Iris pigment epithelial cell (primary cell): ENCODE measurements at regions not wholly inside any gene's neighbourhood (a gene's known extent, or its start where the extent isn't known, plus 50 kb on each side); places are given as distances from the start of the nearest gene placed in this dataset.

Source experiments
- DNase-seq: peaks from one replicate; pipeline ENCODE4 v3.0.0-alpha.2; 2011; ENCODE audit warnings: low read depth

DNA sequence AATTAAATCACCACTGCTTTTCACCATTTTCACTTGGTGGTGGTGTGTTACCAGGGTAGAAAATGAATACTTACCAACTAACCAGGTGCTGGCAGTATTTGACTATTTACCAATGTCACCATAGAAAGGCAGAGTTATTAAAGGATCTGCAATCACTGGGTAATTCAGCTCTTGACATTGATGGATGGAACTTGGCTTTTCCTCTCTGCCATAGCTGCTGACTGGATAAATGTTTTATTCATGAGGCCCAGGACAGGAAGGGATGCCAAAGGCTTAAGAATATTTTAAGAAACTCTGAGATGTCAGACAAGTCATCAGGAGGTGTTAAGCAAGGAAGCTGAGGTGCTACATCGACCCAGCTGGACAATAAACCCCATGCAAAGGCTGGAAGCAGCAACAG, 495.5 kb upstream of the CFAP20DC start:
- no peak for DNase-seq

DNA sequence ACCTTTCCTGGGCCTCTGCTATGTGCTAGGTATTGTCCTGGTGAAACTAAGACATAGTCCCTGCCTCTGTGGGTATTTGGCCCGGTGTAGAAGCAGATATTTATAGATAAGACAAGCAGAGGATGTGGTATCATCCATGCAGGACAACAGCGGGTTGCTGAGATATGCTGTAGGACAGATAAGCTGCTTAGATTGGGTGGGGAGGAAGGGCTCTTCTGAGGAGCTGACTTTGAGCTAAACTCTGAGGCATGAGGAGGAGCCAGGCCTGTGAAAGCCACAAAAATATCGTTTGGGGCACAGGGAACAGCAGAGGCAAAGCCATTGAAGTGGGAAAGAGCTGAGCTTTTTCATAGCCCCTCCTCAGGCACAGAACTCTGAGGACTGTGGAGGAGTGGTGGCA, 492.5 kb upstream of the CFAP20DC start:
- no peak for DNase-seq

DNA sequence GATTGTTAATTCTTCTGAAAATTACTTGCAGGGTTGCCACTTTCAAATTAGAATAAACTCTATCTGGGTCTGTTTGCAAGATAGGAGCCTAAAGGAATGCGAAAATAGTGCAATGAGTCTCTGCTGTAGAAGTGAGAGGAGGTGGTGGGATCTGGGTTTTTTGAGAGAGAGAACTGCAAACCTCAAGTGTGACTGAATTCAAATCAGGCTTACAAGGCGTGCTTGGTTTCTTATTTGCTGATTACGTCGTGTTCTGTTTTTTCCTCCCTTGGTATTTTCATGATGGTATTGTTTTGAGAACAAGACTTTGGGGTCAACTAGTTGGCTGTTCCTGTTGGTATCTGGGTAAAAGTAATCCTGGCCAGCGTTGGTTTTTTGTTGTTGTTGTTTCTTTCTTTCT, 490.9 kb upstream of the CFAP20DC start:
- DNase-seq, result no peak

DNA sequence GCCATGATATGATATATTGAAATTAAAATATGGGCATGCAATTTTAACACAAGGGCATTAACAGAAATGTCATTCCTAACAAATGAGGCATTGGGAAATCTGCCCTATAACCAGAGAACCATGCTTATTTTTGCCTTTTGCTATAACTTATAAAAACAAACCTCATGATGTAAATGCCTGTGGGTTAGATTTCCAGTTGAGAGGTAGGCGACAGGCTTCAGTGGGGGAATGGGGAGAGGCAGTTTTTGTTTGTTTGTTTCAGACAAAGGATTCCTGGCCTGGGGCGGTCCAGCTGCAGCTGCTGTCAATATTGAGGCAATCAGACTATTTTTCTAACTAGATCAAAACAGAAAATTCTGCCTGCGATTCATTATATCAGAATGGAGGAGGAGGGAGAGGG, 490.4 kb upstream of the CFAP20DC start:
- DNase-seq, result peak; percentile 69

DNA sequence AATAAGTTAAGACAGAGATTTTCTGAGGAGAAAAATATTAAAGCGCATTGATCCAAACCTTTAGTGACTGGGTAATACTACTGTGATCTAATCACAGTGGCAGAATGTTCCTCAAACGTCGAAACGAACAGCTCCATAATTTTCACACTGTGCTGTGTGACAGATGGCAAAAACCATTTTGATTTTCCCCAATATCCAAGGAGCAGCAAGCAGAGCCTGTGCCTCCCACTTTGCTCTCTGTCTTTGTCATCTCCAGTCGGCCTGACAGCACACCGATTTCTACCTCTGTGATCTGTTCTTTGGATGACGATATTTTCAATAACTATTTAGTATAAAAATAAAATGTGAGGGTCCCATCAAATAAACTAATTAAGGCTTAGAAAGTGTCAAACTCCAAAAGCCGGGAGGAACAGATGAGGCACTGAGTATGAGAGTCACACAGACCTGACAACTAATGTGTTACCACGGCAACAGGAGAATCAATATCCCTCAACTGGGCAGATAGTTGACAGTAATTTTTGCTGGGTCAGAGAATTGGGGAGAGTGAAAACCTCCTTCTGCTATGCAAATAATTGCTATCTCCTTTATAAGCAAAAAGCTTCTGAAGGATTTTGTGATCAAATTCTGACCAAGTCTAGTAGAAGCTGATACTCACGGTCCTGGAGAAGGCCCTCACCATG, 489.1 kb upstream of the CFAP20DC start:
- no peak for DNase-seq

DNA sequence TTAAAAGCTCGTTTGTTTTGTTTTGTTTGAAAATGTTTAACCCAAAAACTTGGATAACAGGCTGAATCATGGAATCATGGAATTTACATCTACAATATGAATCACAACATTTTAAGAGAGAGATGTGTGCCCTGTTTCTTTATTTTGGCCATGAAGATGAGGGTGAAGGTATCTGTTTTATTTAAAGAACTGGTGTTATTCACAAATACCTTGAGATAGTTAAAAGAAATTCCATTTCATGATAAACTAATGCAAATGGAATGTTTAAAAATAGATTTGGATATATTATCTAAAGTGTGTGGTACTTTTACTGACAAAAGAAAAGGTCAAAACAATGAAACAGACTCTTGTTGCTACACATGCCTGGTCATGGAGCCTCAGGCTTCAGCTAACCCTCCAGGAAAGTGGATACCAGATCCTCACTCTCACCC, 486.0 kb upstream of the CFAP20DC start:
- peak; percentile 32 for DNase-seq

DNA sequence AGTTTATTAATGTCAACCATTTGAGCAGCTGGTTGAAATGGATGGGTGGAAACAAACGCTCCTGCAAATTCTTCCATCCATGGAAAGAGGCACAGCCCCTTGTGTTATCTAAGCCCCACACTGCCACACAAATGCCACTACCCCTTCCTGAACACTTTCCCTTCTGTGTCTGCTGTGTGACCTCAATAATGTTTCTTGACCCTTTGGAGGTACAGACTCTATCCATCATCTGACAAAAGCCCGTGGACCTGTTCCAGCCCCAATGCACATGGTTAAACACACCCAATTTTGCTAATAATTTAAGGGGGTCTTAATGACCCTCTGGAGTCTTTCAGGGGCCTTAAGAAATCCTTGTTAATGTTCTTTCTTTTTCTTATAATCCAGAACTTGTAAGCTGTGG, 482.2 kb upstream of the CFAP20DC start:
- DNase-seq, result no peak

DNA sequence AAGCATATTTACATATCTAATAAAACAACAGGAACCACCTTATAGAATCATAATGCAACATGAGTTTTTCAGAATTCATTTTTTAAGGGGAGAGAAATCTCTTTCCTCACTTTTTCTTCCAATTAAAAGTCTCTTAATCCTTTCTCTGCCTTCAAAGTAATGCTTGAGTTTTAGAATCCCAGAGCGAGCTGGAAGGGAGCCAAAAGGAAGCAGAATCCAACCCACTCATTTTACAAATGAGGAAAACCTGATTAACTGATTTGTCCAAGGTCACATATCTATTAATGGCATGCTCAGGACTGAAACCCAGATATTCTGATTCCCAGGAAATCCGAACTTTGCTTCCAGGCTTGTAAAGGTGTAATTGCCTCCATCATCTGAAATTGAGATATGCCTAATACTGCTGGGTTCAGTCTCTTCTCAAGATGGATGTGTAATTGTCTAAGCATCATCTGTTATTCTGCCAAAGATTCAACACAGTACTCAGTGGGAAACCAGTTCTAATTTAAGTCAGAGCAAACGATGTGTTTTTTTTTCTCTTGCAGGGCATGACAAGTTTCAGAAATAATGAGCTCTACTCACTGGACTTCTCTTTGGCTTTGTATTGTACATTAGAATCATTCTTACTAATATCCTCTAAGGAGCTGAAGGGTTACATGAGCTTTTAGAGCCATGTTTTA, 481.4 kb upstream of the CFAP20DC start:
- DNase-seq, result no peak

DNA sequence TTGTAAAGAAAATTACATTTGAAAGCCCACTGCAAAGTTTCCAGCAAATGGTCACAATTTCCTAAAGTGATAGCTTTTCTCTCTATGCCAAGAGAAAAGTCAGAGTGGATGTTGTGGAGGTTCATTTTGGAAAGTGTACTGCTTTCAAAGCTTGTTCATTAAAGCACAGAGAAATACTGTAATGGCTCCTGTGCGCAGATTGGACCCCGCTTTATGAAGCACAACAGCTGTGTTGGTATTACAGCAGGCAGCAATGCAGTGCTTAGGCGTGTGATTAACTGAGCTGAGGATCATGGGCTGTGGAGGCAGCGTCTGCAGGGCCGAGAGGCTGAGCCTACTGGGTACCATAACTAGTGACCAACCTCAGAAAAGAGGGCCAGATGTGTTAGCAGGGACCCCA, 478.4 kb upstream of the CFAP20DC start:
- no peak for DNase-seq

DNA sequence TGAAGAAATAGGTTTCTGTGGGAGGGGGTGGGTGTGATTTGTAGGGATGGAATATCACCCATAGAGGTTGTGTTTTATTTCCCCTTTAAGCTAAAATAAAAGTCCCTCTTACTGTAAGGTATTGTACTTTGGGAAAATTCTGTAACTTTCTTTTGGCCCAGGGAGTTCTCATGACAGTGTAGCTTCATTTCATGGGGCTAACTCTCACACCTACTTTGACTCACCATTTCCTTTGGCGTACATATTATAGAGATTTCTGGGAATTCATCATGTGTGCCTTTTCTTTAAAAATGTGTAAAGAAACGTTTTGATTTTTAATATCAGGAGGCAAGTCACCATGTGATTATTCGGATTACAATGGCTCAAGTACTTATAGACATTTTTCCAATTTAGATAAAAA, 477.7 kb upstream of the CFAP20DC start:
- DNase-seq, result no peak

DNA sequence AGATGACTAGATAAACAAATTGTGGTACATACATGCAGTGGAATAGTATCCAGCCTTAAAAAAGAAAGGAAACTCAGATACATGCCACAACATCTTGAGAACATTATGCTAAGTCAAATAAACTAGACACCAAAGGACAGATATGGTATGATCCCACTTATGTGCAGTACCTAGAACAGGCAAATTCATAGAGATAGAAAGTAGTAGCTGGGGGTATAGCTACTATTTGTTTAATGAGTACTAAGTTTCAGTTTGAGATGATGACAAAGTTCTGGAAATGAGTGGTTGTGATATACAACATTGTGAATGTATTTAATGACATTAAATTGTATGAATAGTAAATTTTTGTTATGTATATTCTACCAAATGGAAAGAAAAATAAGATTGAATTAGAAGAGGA, 477.2 kb upstream of the CFAP20DC start:
- no peak for DNase-seq

DNA sequence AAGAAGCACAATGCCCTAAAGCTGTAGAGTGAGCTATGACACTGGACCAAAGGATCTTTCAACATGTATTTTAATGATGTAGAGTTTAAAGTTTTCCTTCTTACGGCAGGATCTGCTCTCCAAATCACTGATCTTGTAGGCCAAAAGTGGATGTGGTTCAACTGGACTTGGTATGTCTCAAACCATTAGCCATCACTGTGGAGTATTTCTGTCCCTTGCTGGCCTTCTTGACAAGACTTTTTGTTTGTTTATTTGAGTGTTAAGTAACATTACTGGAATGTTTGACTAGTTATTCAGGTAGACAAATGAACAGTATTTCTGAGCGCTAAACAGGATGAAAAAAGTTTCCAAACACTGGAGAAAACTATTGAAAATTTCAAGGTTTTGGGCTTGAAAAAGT, 472.7 kb upstream of the CFAP20DC start:
- DNase-seq, result no peak

DNA sequence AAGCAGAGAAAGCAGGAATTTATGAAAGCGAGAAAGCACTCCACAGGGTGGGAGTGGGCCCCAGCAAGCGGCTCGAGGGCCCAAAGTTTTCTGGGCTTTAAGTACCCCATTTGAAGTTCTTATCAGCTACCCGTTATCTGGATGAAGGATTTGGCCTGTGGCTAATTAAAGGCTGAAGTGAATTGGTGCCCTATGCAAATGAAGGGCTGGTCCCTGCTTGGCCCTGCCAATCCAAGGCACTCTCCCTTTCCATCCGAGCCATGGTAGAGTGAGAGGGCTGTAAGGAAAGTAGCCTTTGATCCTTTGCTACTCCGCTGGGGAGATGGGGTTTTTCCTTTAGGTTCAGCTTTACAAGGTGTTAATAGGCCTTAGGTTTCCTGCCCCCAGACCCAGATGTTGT, 469.3 kb upstream of the CFAP20DC start:
- DNase-seq, result no peak

DNA sequence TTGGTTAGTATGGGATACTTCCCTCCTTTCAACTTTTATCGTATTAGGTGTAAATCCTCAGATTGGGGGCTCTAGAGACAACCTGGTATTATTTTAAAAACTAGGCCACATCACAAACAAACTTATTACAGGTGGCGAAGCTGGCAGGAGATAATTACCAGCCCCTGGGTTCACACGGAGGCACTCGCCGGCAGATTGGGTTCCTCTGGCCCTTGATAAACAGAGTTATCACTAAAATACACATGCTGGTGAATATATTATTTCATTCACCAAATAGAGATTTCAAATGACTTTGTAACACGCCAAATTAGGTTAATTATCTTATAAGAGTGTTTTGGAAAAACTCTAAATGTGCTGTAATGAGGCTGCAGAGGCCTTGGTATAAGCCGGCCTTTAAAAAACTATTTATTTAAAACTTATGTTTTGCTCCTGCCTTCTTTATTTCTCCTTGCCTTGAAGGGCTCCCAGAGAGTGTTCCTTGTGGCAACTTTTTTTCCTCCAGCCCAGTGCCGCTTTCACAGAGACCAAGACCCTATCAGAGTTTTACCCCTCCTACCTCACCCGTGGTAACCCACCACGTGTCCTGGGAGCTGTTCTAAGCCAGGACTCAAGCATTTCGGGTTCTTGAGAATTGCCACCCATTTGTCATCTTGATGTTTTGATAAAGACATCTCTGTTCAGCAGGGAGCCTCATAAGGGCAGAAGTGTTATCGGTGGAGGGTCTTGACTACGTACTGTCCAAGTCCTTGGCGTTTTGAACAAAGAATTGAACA, 468.6 kb upstream of the CFAP20DC start:
- no peak for DNase-seq

DNA sequence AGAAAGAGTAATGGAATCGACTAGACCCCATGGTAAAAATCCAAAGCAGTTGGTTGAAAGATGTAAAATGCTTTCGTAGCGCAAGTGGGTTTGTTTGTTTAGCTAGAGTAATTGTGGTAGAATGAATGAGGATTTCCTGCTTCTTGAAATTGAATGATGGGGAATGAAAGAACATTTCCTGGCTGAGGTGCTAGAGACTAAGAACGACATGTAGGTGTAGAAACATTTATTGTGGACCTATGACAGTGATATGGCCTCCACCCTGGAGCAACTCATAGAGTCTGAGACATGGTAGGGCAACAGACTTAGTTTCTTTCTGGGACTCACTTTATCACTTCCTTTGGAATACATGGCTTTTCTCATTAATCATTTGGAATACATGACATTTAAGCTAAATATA, 467.6 kb upstream of the CFAP20DC start:
- DNase-seq, result no peak

DNA sequence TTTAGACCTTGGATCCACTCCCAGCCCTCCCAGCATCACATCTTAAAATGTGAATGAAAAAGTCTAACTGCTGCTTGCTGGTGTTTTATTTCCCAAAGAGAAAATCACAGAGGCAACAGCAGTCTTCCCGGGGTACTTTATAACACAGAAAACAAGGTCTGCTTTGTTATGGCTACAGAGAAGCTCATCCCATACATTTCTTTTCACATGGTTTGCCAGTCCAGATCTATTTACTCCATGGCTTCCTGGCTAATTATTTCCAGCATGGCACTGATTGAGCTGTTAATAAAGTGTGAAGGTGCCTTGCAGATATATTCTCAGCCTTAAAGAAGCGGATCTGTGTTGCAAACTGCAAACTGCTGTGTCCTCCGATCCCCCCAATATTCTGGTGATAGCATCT, 466.1 kb upstream of the CFAP20DC start:
- DNase-seq, result no peak

DNA sequence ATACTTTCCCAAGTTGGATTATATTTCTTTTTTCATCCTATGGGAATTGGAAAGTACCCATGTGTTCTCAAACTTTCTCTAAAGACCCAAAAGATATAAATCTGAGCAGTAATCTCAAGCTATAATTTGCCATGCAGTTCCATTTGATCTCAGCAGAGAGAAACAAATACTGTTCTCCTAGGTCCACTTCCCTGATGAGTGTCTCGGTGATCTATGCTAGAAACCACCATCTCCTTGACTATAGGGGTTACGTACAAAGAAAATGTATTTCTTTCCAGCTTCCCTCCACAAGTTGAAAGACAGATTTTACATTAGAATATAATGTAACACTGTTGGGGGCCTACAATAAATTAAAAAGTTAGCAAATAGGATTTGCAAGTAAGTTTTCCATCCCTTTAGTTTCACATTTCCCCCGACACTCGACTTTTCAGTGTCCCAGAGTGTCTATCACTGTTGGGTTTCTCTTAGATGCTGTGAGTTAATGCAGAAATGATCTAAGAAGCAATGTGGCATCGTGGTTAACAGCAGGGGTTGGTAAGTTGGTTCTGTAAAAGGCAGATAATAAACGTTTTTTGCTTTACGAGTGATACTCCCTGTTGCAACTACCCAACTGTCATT, 465.1 kb upstream of the CFAP20DC start:
- no peak for DNase-seq

DNA sequence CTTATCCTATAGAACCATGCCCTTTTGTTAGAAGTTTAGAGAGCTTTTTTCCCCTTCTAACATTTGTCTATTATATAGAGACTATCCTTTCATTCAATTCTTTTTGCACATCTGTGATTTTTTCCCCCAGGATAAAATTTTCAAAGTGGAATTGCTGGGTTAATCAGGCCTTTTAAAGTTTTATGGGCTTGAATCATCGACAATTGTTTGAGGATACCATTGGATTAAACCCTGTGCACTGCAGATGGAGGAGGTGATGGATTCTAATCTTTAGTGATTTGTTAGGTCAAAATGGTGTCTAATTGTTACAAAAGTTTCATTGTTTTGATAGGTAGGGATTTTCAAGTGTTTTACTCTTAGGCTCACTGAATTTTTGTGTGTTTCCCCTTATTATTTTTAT, 463.7 kb upstream of the CFAP20DC start:
- DNase-seq, result no peak

DNA sequence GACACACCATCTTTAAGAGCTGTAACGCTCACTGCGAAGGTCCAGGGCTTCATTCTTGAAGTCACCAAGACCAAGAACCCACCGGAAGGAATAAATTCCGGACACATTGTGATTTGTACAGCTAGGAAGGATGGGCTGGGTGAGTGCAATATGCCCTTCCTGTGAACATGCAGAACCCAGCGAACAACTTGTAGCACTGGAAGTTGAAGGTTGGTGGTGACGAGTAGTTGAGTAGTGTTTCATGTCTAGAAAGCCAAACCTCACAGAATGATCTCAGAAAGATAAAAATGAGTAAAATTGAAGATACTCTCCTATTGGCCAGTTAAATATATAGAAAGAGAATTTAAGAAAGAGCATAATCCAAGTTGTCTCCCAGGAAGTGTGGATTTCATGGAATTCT, 462.2 kb upstream of the CFAP20DC start:
- DNase-seq, result no peak

DNA sequence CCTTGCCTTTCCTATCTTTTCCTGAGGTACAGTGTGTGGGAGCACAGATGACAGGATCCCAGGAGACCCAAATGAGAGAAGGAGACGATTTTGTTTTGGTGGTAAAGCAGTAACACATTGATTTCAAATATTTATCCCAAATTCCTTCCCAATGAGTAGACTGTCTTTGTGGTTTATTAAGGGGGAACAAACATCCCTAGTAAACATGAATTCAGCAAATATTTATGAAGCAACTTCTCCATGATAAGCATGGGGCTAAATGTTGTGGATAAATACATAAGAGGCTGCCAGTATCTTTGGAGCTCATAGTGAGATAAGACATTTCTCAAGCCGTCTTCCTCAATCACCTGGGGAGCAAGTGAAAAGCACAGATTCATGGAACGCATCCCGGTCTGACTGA, 460.8 kb upstream of the CFAP20DC start:
- DNase-seq, result no peak

DNA sequence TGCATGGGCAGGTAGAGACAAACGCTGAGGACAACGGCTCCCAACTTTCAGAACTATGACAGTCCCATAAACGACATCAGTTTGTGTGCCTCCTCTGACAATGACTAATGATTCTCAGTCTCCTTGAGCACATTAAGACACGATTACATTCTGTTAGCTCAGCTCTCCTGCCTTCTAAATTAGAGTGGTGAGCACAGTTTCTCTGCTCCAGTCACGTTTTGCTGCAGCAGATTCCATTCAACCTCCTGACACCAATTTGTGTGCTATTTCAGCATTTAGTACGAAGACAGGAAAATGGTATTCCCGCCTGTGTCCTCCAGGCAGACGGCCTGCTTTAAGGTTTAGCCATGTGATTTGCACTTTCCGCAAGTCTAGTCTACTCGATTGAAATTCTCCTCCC, 458.4 kb upstream of the CFAP20DC start:
- DNase-seq, result no peak

DNA sequence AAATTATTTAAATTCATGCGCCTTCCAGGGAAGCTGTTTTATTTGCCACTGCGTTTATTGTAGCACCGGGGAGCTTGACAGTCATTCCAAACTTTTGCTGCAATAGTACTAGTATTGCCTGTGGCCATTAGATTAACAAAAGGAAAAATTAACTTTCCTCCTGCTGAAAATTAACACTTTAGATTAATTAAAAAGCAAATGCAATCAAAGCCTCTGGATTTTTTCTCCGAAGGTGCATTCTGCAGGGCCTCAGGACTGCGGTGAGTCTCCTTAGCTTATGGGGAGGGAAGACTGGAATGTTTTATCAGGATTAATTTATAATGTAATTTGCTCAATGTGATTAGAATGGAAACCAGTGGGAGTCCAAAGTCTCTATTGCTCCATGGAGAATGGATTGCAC, 456.4 kb upstream of the CFAP20DC start:
- DNase-seq, result no peak

DNA sequence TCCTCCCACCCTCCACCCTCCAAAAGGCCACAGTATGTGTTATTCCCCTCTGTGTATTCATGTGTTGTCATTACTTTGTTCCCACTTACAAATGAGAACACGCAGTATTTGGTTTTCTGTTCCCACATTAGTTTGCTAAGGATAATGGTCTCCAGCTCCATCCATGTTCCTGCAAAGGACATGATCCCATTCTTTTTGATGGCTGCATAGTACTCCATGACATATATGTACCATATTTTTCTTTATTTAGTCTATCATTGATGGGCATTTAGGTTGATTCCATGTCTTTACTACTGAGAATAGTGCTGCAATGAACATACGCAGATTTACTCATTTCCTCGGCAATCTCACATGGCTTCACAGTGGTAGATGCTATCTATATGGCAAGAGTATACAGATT, 453.6 kb upstream of the CFAP20DC start:
- DNase-seq, result no peak
